ENCODE measurements at regions not wholly inside any gene's neighbourhood (a gene's known extent, or its start where the extent isn't known, plus 50 kb on each side); places are given as distances from the start of the nearest gene placed in this dataset.
"Not testable (repeated sequence)": the region's sequence is repeated elsewhere in the genome, so short reads cannot be mapped to it uniquely, and the experiment has no call there.

DNA sequence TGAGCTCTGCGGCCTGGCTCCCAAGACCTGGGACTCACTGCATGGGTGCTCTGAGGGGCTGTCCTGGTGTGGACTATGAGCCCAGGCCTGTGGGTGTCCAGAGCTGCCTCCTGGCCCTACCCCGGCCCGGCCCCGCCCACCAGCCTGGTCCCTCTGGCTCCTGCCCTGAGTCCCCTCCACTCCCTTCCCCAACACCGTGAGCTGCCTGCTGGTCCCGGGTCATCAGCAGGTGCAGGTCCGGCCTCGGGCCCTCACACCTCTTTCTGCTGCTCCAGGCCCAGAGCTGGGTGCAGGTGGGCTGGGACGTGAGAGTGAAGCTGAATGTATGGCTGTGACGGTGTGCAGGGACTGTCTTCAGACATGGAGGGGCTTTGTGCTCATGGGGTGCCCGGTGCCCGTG lies 193.7 kb downstream of the TMEM121 start:
- H3K79me2 ChIP-seq (ENCODE audit: control insufficient read depth, insufficient read depth, low read length); H3K4me3 ChIP-seq (ENCODE audit: control extremely low read depth in 1 of 5, extremely low read depth in 1 of 5, insufficient read depth in 1 of 5, low read depth in 2 of 5, low read length in 4 of 5); H3K4me2 ChIP-seq (replicated peaks; ENCODE audit: low read depth, low read length, poor library complexity, severe bottlenecking); H3K36me3 ChIP-seq (replicated peaks in 1 of 2; ENCODE audit: control extremely low read depth in 1 of 2, control insufficient read depth in 1 of 2, extremely low read depth in 1 of 2, insufficient read depth in 2 of 2, low read length in 1 of 2); H3K27me3 ChIP-seq (replicated peaks in 1 of 4; ENCODE audit: control extremely low read depth in 1 of 4, control insufficient read depth in 3 of 4, insufficient read depth in 4 of 4, low read length in 3 of 4); H3K27me3 Mint-ChIP-seq; H3K27ac Mint-ChIP-seq; H3K27ac ChIP-seq (ENCODE audit: low read length in 2 of 2); H3K4me3 Mint-ChIP-seq; ATAC-seq (ENCODE audit: low read depth); POLR2A ChIA-PET; H3K9me3 Mint-ChIP-seq (ENCODE audit: insufficient read depth); intact Hi-C loops (cut with micrococcal nuclease); H3K4me1 Mint-ChIP-seq; H2AFZ ChIP-seq (ENCODE audit: insufficient read depth, low read depth, low read length, poor library complexity, severe bottlenecking); H3K9ac ChIP-seq (ENCODE audit: low read length); H3K9me3 ChIP-seq (ENCODE audit: control extremely low read depth in 1 of 3, control insufficient read depth in 2 of 3, insufficient read depth in 1 of 3, low read length in 2 of 3); CTCF ChIA-PET; H4K20me1 ChIP-seq (ENCODE audit: control insufficient read depth, insufficient read depth, low read length, poor library complexity, severe bottlenecking); H3K4me1 ChIP-seq (ENCODE audit: control insufficient read depth in 2 of 2, insufficient read depth in 2 of 2, low read length in 2 of 2); DNase-seq: not testable (repeated sequence)
- no CpG with 5 or more reads among the region's 12 CpGs for WGBS (ENCODE audit: insufficient coverage)

DNA sequence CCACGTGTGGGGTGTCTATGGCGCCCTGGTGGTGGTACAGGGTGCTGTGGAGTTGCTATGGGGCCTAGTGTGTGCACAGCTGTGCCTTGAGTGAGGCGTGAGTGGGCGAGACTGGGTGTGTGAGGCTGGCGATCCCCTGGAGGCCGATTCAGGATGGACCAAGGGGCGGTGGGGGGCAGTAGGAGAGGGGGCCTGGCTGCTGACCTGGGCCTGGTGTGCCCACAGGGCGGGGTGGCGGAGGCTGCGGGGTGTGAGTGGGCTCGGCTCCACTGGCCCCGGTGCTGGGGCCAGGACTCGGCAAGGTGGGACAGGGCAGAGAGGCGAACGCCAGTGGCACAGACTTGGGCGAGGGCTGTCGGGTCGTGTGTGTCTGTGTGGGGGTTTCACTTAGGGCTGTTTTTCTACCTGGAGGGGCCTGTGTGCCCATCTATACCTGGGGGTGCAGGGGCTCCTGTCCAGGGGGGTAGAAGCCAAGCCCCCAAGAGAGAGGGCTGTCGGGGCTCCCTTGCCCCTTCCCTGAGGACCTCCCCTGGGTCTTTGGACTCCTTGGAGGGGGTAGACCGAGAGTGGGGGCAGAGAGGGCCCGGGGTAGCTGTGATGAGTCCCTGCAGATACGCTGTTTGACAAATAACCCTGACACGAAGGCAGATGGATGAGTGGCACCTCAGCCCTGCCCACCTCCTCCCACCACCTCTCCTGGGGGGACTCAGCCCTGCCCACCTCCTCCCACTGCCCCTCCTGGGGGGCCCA lies 194.6 kb downstream of the TMEM121 start:
- H3K79me2 ChIP-seq (ENCODE audit: control insufficient read depth, insufficient read depth, low read length); H3K36me3 ChIP-seq (replicated peaks in 1 of 2; ENCODE audit: control extremely low read depth in 1 of 2, control insufficient read depth in 1 of 2, extremely low read depth in 1 of 2, insufficient read depth in 2 of 2, low read length in 1 of 2); H2AFZ ChIP-seq (ENCODE audit: insufficient read depth, low read depth, low read length, poor library complexity, severe bottlenecking); H3K9ac ChIP-seq (ENCODE audit: low read length); DNase-seq; H4K20me1 ChIP-seq (ENCODE audit: control insufficient read depth, insufficient read depth, low read length, poor library complexity, severe bottlenecking); H3K27ac ChIP-seq (ENCODE audit: low read length in 2 of 2); H3K9me3 ChIP-seq (ENCODE audit: control extremely low read depth in 1 of 3, control insufficient read depth in 2 of 3, insufficient read depth in 1 of 3, low read length in 2 of 3); H3K27ac Mint-ChIP-seq; H3K4me3 ChIP-seq (ENCODE audit: control extremely low read depth in 1 of 5, extremely low read depth in 1 of 5, insufficient read depth in 1 of 5, low read depth in 2 of 5, low read length in 4 of 5); H3K4me3 Mint-ChIP-seq; CTCF ChIA-PET; intact Hi-C loops (cut with micrococcal nuclease); H3K4me1 Mint-ChIP-seq; POLR2A ChIA-PET; H3K9me3 Mint-ChIP-seq (ENCODE audit: insufficient read depth); H3K4me2 ChIP-seq (replicated peaks; ENCODE audit: low read depth, low read length, poor library complexity, severe bottlenecking); ATAC-seq (ENCODE audit: low read depth); H3K27me3 ChIP-seq (replicated peaks in 1 of 4; ENCODE audit: control extremely low read depth in 1 of 4, control insufficient read depth in 3 of 4, insufficient read depth in 4 of 4, low read length in 3 of 4); H3K4me1 ChIP-seq (ENCODE audit: control insufficient read depth in 2 of 2, insufficient read depth in 2 of 2, low read length in 2 of 2); H3K27me3 Mint-ChIP-seq: not testable (repeated sequence)
- 100% methylated on average over 1 of the region's 23 CpGs for WGBS (ENCODE audit: insufficient coverage)

DNA sequence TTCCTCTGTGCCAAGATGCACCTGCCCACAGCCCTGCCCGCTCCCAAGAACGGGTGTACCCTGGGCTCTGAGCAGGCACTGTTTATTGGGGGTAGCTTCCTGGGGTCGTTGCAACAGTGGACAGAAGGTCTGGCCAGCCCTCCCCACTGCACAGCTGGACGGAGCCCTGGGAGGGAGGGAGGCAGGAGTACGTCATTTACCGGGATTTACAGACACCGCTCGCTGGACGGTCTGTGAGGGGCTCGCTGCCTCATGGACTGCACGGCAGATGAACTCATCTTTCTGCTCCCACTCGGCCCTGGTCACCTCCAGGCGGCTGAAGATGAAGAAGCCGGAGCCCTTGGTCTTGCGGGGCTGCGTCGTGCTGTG lies 195.2 kb downstream of the TMEM121 start:
- H3K27me3 Mint-ChIP-seq; H3K4me1 Mint-ChIP-seq; H3K27me3 ChIP-seq (replicated peaks in 1 of 4; ENCODE audit: control extremely low read depth in 1 of 4, control insufficient read depth in 3 of 4, insufficient read depth in 4 of 4, low read length in 3 of 4); POLR2A ChIA-PET; H4K20me1 ChIP-seq (ENCODE audit: control insufficient read depth, insufficient read depth, low read length, poor library complexity, severe bottlenecking); H3K4me1 ChIP-seq (ENCODE audit: control insufficient read depth in 2 of 2, insufficient read depth in 2 of 2, low read length in 2 of 2); H3K9me3 Mint-ChIP-seq (ENCODE audit: insufficient read depth); H3K4me2 ChIP-seq (replicated peaks; ENCODE audit: low read depth, low read length, poor library complexity, severe bottlenecking); intact Hi-C loops (cut with micrococcal nuclease); H3K27ac ChIP-seq (ENCODE audit: low read length in 2 of 2); H3K4me3 ChIP-seq (ENCODE audit: control extremely low read depth in 1 of 5, extremely low read depth in 1 of 5, insufficient read depth in 1 of 5, low read depth in 2 of 5, low read length in 4 of 5); ATAC-seq (ENCODE audit: low read depth); H3K9ac ChIP-seq (ENCODE audit: low read length); DNase-seq; H3K4me3 Mint-ChIP-seq; CTCF ChIA-PET; H3K9me3 ChIP-seq (ENCODE audit: control extremely low read depth in 1 of 3, control insufficient read depth in 2 of 3, insufficient read depth in 1 of 3, low read length in 2 of 3); H3K79me2 ChIP-seq (ENCODE audit: control insufficient read depth, insufficient read depth, low read length); H3K36me3 ChIP-seq (replicated peaks in 1 of 2; ENCODE audit: control extremely low read depth in 1 of 2, control insufficient read depth in 1 of 2, extremely low read depth in 1 of 2, insufficient read depth in 2 of 2, low read length in 1 of 2); H2AFZ ChIP-seq (ENCODE audit: insufficient read depth, low read depth, low read length, poor library complexity, severe bottlenecking): not testable (repeated sequence)
- peak overlapping the region; percentile 10 for H3K27ac Mint-ChIP-seq
- no CpG with 5 or more reads among the region's 17 CpGs for WGBS (ENCODE audit: insufficient coverage)

DNA sequence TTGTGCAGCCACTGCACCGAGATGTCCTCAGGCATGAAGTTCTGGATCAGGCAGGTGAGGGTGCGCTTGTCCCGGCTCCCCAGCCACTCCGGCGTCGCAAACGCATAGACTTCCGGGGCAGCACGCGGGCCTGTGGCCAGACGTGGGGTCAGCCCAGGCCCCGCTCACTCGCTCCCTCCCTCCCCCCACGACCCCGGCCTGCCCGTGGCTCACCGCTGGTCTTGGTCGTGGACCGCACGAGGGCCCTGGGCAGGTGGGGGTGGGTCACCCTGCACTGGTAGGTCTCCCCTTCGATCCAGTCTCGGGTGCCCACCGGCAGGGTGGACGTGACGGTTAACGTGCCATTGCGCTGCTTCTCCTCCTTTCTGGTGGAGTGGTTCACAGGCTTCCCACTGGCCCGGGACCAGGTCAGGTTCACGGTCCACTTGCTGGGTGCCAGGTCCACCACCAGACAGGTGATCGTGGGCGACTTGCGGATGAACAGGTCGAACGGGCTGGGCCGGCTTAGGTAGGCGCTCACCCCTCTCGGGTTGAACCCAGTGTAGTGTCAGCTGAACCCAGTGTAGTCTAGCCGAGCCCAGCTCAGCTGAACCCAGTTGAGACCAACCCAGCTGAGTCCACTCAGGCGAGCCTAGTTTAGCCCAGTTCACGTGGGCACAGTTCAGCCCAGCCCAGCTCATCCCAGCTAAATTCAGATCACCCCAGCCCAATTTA lies 195.8 kb downstream of the TMEM121 start:
- H3K27ac ChIP-seq (ENCODE audit: low read length in 2 of 2); H3K36me3 ChIP-seq (replicated peaks in 1 of 2; ENCODE audit: control extremely low read depth in 1 of 2, control insufficient read depth in 1 of 2, extremely low read depth in 1 of 2, insufficient read depth in 2 of 2, low read length in 1 of 2); H3K9me3 ChIP-seq (ENCODE audit: control extremely low read depth in 1 of 3, control insufficient read depth in 2 of 3, insufficient read depth in 1 of 3, low read length in 2 of 3); H3K4me1 Mint-ChIP-seq; POLR2A ChIA-PET; H3K27me3 Mint-ChIP-seq; H3K4me3 ChIP-seq (ENCODE audit: control extremely low read depth in 1 of 5, extremely low read depth in 1 of 5, insufficient read depth in 1 of 5, low read depth in 2 of 5, low read length in 4 of 5); ATAC-seq (ENCODE audit: low read depth); H3K4me2 ChIP-seq (replicated peaks; ENCODE audit: low read depth, low read length, poor library complexity, severe bottlenecking); DNase-seq; H3K4me1 ChIP-seq (ENCODE audit: control insufficient read depth in 2 of 2, insufficient read depth in 2 of 2, low read length in 2 of 2); H3K27ac Mint-ChIP-seq; CTCF ChIA-PET; H3K4me3 Mint-ChIP-seq; H2AFZ ChIP-seq (ENCODE audit: insufficient read depth, low read depth, low read length, poor library complexity, severe bottlenecking); intact Hi-C loops (cut with micrococcal nuclease); H3K9me3 Mint-ChIP-seq (ENCODE audit: insufficient read depth); H3K9ac ChIP-seq (ENCODE audit: low read length); H3K79me2 ChIP-seq (ENCODE audit: control insufficient read depth, insufficient read depth, low read length); H3K27me3 ChIP-seq (replicated peaks in 1 of 4; ENCODE audit: control extremely low read depth in 1 of 4, control insufficient read depth in 3 of 4, insufficient read depth in 4 of 4, low read length in 3 of 4); H4K20me1 ChIP-seq (ENCODE audit: control insufficient read depth, insufficient read depth, low read length, poor library complexity, severe bottlenecking): not testable (repeated sequence)
- 98% methylated on average over 16 of the region's 40 CpGs for WGBS (ENCODE audit: insufficient coverage)
